ENCODE measurements at regions not wholly inside any gene's neighbourhood (a gene's known extent, or its start where the extent isn't known, plus 50 kb on each side); places are given as distances from the start of the nearest gene placed in this dataset.
A peak's percentile ranks its signal among the peaks of the same experiment; 100 is the strongest.

- no peak for DNase-seq (ENCODE audit: low spot score)
These were observed 95.6 kb upstream of the TPM1 start for GRCh38 chr15:62946940-62947339.

- DNase-seq (ENCODE audit: low spot score): no peak
These were observed 92.0 kb upstream of the TPM1 start for GRCh38 chr15:62950462-62950931.

GRCh38 chr15:62951481-62951880 lies 91.1 kb upstream of the TPM1 start:
- DNase-seq (ENCODE audit: low spot score): no peak

GRCh38 chr15:62953021-62953420 lies 89.5 kb upstream of the TPM1 start:
- DNase-seq (ENCODE audit: low spot score): no peak

- DNase-seq (ENCODE audit: low spot score): no peak
These were observed 89.0 kb upstream of the TPM1 start for GRCh38 chr15:62953496-62954045.

- DNase-seq (ENCODE audit: low spot score): peak; percentile 93
These were observed 85.4 kb upstream of the TPM1 start for GRCh38 chr15:62957130-62957529.

- DNase-seq (ENCODE audit: low spot score): no peak
These were observed 83.8 kb upstream of the TPM1 start for GRCh38 chr15:62958528-62959363.

GRCh38 chr15:62961134-62961533 lies 81.4 kb upstream of the TPM1 start:
- no peak for DNase-seq (ENCODE audit: low spot score)

GRCh38 chr15:62962101-62962995 lies 80.2 kb upstream of the TPM1 start:
- no peak for DNase-seq (ENCODE audit: low spot score)

GRCh38 chr15:62964251-62964650 lies 78.3 kb upstream of the TPM1 start:
- DNase-seq (ENCODE audit: low spot score): no peak

- no peak for DNase-seq (ENCODE audit: low spot score)
These were observed 76.1 kb upstream of the TPM1 start for GRCh38 chr15:62966294-62967078.

GRCh38 chr15:62968699-62969098 lies 73.8 kb upstream of the TPM1 start:
- no peak for DNase-seq (ENCODE audit: low spot score)

GRCh38 chr15:62969442-62970089 lies 73.0 kb upstream of the TPM1 start:
- no peak for DNase-seq (ENCODE audit: low spot score)

GRCh38 chr15:62972814-62973213 lies 69.7 kb upstream of the TPM1 start:
- no peak for DNase-seq (ENCODE audit: low spot score)

- DNase-seq (ENCODE audit: low spot score): no peak
These were observed 67.0 kb upstream of the TPM1 start for GRCh38 chr15:62975515-62975914.

GRCh38 chr15:62976301-62976881 lies 66.2 kb upstream of the TPM1 start:
- DNase-seq (ENCODE audit: low spot score): no peak

- peak; percentile 40 for DNase-seq (ENCODE audit: low spot score)
These were observed 64.4 kb upstream of the TPM1 start for GRCh38 chr15:62977952-62978811.

- no peak for DNase-seq (ENCODE audit: low spot score)
These were observed 63.3 kb upstream of the TPM1 start for GRCh38 chr15:62979252-62979651.

GRCh38 chr15:62981071-62981470 lies 61.5 kb upstream of the TPM1 start:
- no peak for DNase-seq (ENCODE audit: low spot score)

GRCh38 chr15:62983956-62984355 lies 58.6 kb upstream of the TPM1 start:
- no peak for DNase-seq (ENCODE audit: low spot score)
